Breast epithelium (tissue), 3 donors: ENCODE measurements at regions not wholly inside any gene's neighbourhood (a gene's known extent, or its start where the extent isn't known, plus 50 kb on each side); places are given as distances from the start of the nearest gene placed in this dataset.

Experiments
- CTCF ChIP-seq, 3 donors: fragments of 450-650 bp; IDR thresholded peaks; one replicate each; pipeline ENCODE4 v1.5.1; 2016 to 2017; ENCODE audit warnings: antibody characterized with exemption in 3 of 3, mild to moderate bottlenecking in 3 of 3, moderate library complexity in 3 of 3
- POLR2AphosphoS5 ChIP-seq, 3 donors: sonication (generic); formaldehyde crosslinking; IDR thresholded peaks; one replicate each; pipeline ENCODE4 v1.6.1; 2017; ENCODE audit warnings: antibody characterized with exemption in 3 of 3

GRCh38 chr12:20280515-20280914 is 87.8 kb upstream of the PDE3A start:
- TF ChIP-seq CTCF (IDR thresholded peaks at IDR 0.05) (no peak), POLR2AphosphoS5 (IDR thresholded peaks at IDR 0.05) (no peak)
